H1 (cell line): ENCODE measurements at regions not wholly inside any gene's neighbourhood (a gene's known extent, or its start where the extent isn't known, plus 50 kb on each side); places are given as distances from the start of the nearest gene placed in this dataset.

ENCODE experiments used
- CTCF ChIA-PET: fragments of 300-600 bp; sonication (Branson Sonifier 250); formaldehyde crosslinking; loops from one replicate; lab custom pipeline; 2021; ENCODE audit not compliant: partially characterized antibody; lab: Charles Lee
- POLR2A ChIA-PET: fragments of 300-600 bp; sonication (Branson Sonifier 250); formaldehyde crosslinking; loops from one replicate; lab custom pipeline; 2021; ENCODE audit warnings: inconsistent platforms; ENCODE audit not compliant: partially characterized antibody; lab: Charles Lee
- DNase-seq, 2 experiments: peaks; one replicate each; pipeline versions ENCODE4 v3.0.0 to v3.0.0-alpha.2; 2010 to 2022; ENCODE audit warnings: low spot score in 2 of 2, low read depth in 1 of 2, mixed read lengths in 1 of 2
- FAIRE-seq: peaks from 2 replicates; lab custom pipeline; 2011; peaks lifted over from hg19 to GRCh38; lab: Jason Lieb, UNC
- H2AFZ ChIP-seq: 2 replicates; pipeline ENCODE4 v1.8.1; 2012; ENCODE audit warnings: low read length, inconsistent platforms
- H2AK5ac ChIP-seq: 2 replicates; pipeline ENCODE4 v1.6.1; 2013; ENCODE audit warnings: low read depth, low read length
- H2BK120ac ChIP-seq: replicated peaks from 2 replicates; pipeline ENCODE3; 2013; ENCODE audit warnings: low read depth, low read length, inconsistent platforms
- H2BK12ac ChIP-seq: 2 replicates; pipeline ENCODE4 v1.6.1; 2013; ENCODE audit warnings: low read depth, low read length
- H2BK15ac ChIP-seq: 2 replicates; pipeline ENCODE4 v1.6.1; 2013; ENCODE audit warnings: low read length
- H2BK20ac ChIP-seq: 2 replicates; pipeline ENCODE4 v1.6.1; 2013; ENCODE audit warnings: low read length
- H2BK5ac ChIP-seq: 2 replicates; pipeline ENCODE4 v1.6.1; 2013; ENCODE audit warnings: low read depth, low read length
- H3K14ac ChIP-seq: 2 replicates; pipeline ENCODE4 v1.6.1; 2013; ENCODE audit warnings: inconsistent platforms; ENCODE audit not compliant: insufficient read length
- H3K18ac ChIP-seq: 2 replicates; pipeline ENCODE4 v1.6.1; 2013; ENCODE audit warnings: low read length; ENCODE audit errors: extremely low read depth
- H3K23ac ChIP-seq: 2 replicates; pipeline ENCODE4 v1.6.1; 2013; ENCODE audit warnings: inconsistent platforms; ENCODE audit not compliant: insufficient read length
- H3K23me2 ChIP-seq: 2 replicates; pipeline ENCODE4 v1.6.1; 2013; ENCODE audit warnings: low read depth, low read length
- H3K27ac ChIP-seq: 2 replicates; pipeline ENCODE4 v1.6.1; 2011; ENCODE audit warnings: low read depth, low read length, inconsistent platforms
- H3K27me3 ChIP-seq, 4 experiments: replicated peaks in 1 of 4; 1 replicate in 1 of 4; 2 replicates in 3 of 4; pipeline versions ENCODE4 v1.6.1 to v1.8.1; 2011 to 2013; ENCODE audit warnings: low read length in 3 of 4, mild to moderate bottlenecking in 3 of 4, inconsistent platforms in 2 of 4, mixed read lengths in 2 of 4, moderate library complexity in 1 of 4; ENCODE audit not compliant: control insufficient read depth in 3 of 4, insufficient read depth in 3 of 4; ENCODE audit errors: extremely low read depth in 1 of 4
- H3K36me3 ChIP-seq, 4 experiments: 2 replicates each; pipeline versions ENCODE4 v1.6.1 to v1.8.1; 2011 to 2013; ENCODE audit warnings: mild to moderate bottlenecking in 4 of 4, low read length in 3 of 4, moderate library complexity in 2 of 4, control low read depth in 1 of 4, inconsistent platforms in 1 of 4; ENCODE audit not compliant: insufficient read depth in 4 of 4, control insufficient read depth in 2 of 4
- H3K4ac ChIP-seq: replicated peaks from 2 replicates; pipeline ENCODE3; 2013; ENCODE audit warnings: low read length, low read depth, mixed read lengths, inconsistent platforms; ENCODE audit not compliant: insufficient read length
- H3K4me1 ChIP-seq, 4 experiments: replicated peaks in 1 of 4; 1 replicate in 1 of 4; 2 replicates in 3 of 4; pipeline versions ENCODE4 v1.6.1 to v1.8.1; 2011 to 2013; ENCODE audit warnings: low read length in 3 of 4, inconsistent platforms in 2 of 4, mixed read lengths in 1 of 4; ENCODE audit not compliant: insufficient read depth in 4 of 4, control insufficient read depth in 3 of 4
- H3K4me2 ChIP-seq, 2 experiments: 2 replicates each; pipeline versions ENCODE4 v1.6.1 to v1.8.1; 2011 to 2013; ENCODE audit warnings: low read depth in 2 of 2, low read length in 2 of 2, control low read depth in 1 of 2, inconsistent platforms in 1 of 2, mild to moderate bottlenecking in 1 of 2; ENCODE audit not compliant: insufficient read depth in 1 of 2
- H3K4me3 ChIP-seq, 4 experiments: fragments of 200-600, 300-600 bp in 1 of 4; sonication (generic), shearing (Covaris generic), sonication (Bioruptor Twin) in 1 of 4; 2 replicates each; pipeline versions ENCODE4 v1.5.1 to v1.8.1; 2011 to 2016; ENCODE audit warnings: low read length in 4 of 4, low read depth in 3 of 4, control low read depth in 2 of 4, inconsistent platforms in 2 of 4, mild to moderate bottlenecking in 2 of 4, mixed read lengths in 1 of 4, moderate library complexity in 1 of 4; ENCODE audit not compliant: insufficient read depth in 2 of 4; ENCODE audit errors: extremely low read depth in 1 of 4
- H3K56ac ChIP-seq: replicated peaks from 2 replicates; pipeline ENCODE3; 2013; ENCODE audit warnings: low read depth, mild to moderate bottlenecking, mixed read lengths, low read length, inconsistent platforms; ENCODE audit not compliant: insufficient read length
- H3K79me1 ChIP-seq: 2 replicates; pipeline ENCODE4 v1.6.1; 2013; ENCODE audit warnings: low read depth, low read length, control low read depth
- H3K79me2 ChIP-seq, 2 experiments: 2 replicates each; pipeline versions ENCODE4 v1.6.1 to v1.8.1; 2012 to 2013; ENCODE audit warnings: low read length in 2 of 2, mild to moderate bottlenecking in 2 of 2, inconsistent platforms in 1 of 2; ENCODE audit not compliant: insufficient read depth in 2 of 2, control insufficient read depth in 1 of 2
- H3K9ac ChIP-seq, 4 experiments: replicated peaks in 1 of 4; 1 replicate in 1 of 4; 2 replicates in 3 of 4; pipeline versions ENCODE4 v1.6.1 to v1.8.1; 2011 to 2013; ENCODE audit warnings: low read depth in 3 of 4, low read length in 3 of 4, control low read depth in 2 of 4, mild to moderate bottlenecking in 2 of 4, moderate library complexity in 2 of 4, inconsistent platforms in 1 of 4; ENCODE audit errors: extremely low read depth in 1 of 4
- H3K9me3 ChIP-seq, 2 experiments: 2 replicates each; pipeline versions ENCODE4 v1.6.1 to v1.8.1; 2012 to 2013; ENCODE audit warnings: mild to moderate bottlenecking in 2 of 2, moderate library complexity in 2 of 2, control low read depth in 1 of 2, inconsistent platforms in 1 of 2, low read depth in 1 of 2, low read length in 1 of 2, mixed read lengths in 1 of 2; ENCODE audit not compliant: insufficient read depth in 2 of 2
- H4K20me1 ChIP-seq, 2 experiments: replicated peaks in 1 of 2; 2 replicates each; pipeline versions ENCODE3 to v1.8.1; 2011 to 2013; ENCODE audit warnings: inconsistent platforms in 2 of 2, low read length in 2 of 2, mild to moderate bottlenecking in 1 of 2; ENCODE audit not compliant: insufficient read depth in 2 of 2, control insufficient read depth in 1 of 2
- H4K5ac ChIP-seq: 2 replicates; pipeline ENCODE4 v1.6.1; 2013; ENCODE audit warnings: low read length, low read depth, mixed read lengths, inconsistent platforms; ENCODE audit not compliant: insufficient read length
- H4K8ac ChIP-seq: 2 replicates; pipeline ENCODE4 v1.8.0; 2013; ENCODE audit warnings: mild to moderate bottlenecking, moderate library complexity, low read length, inconsistent platforms; ENCODE audit not compliant: insufficient read depth; ENCODE audit errors: extremely low read depth
- H4K91ac ChIP-seq: replicated peaks from 2 replicates; pipeline ENCODE3; 2013; ENCODE audit warnings: low read length, mixed read lengths, inconsistent platforms; ENCODE audit not compliant: insufficient read length
- CHD1 ChIP-seq: IDR thresholded peaks from 2 replicates; pipeline ENCODE4 v1.6.1; 2012; ENCODE audit warnings: low read depth, low read length, improper control_type of control experiment
- FOSL1 ChIP-seq: IDR thresholded peaks from 2 replicates; pipeline ENCODE4 v1.6.1; 2011; ENCODE audit warnings: mild to moderate bottlenecking, low read depth, low read length, moderate library complexity; ENCODE audit not compliant: insufficient read depth
- JUND ChIP-seq: IDR thresholded peaks from 2 replicates; pipeline ENCODE4 v1.6.1; 2011; ENCODE audit warnings: mild to moderate bottlenecking, improper control_type of control experiment, low read length
- KDM4A ChIP-seq: IDR thresholded peaks from one replicate; pipeline ENCODE4 v1.7.1; 2012; ENCODE audit warnings: low read depth, mild to moderate bottlenecking, moderate library complexity, low read length, inconsistent platforms; ENCODE audit not compliant: severe bottlenecking
- POLR2A ChIP-seq, 2 experiments: IDR thresholded peaks; 1 replicate in 1 of 2; 2 replicates in 1 of 2; pipeline ENCODE4 v1.6.1; 2011; ENCODE audit warnings: low read depth in 2 of 2, low read length in 2 of 2, mild to moderate bottlenecking in 2 of 2; ENCODE audit errors: control extremely low read depth in 1 of 2
- POLR2AphosphoS5 ChIP-seq: IDR thresholded peaks from 2 replicates; pipeline ENCODE4 v1.6.1; 2011; ENCODE audit warnings: low read depth, low read length
- RAD21 ChIP-seq, 2 experiments: IDR thresholded peaks in 1 of 2; conservative IDR thresholded peaks in 1 of 2; 2 replicates each; pipeline ENCODE4 v1.6.1; 2011; ENCODE audit warnings: low read depth in 2 of 2, low read length in 2 of 2, improper control_type of control experiment in 1 of 2, inconsistent platforms in 1 of 2, mild to moderate bottlenecking in 1 of 2, moderate library complexity in 1 of 2
- RFX5 ChIP-seq: IDR thresholded peaks from 2 replicates; pipeline ENCODE4 v1.6.1; 2011; ENCODE audit warnings: low read depth, low read length, improper control_type of control experiment, borderline replicate concordance
- SP2 ChIP-seq: IDR thresholded peaks from 2 replicates; pipeline ENCODE4 v1.6.1; 2012; ENCODE audit warnings: mild to moderate bottlenecking, low read length, inconsistent platforms
- SRF ChIP-seq: IDR thresholded peaks from 2 replicates; pipeline ENCODE4 v1.6.1; 2011; ENCODE audit warnings: mild to moderate bottlenecking, low read depth, low read length, moderate library complexity
- TAF1 ChIP-seq: IDR thresholded peaks from 2 replicates; pipeline ENCODE4 v1.6.1; 2011; ENCODE audit warnings: mild to moderate bottlenecking, low read depth, low read length
- TAF7 ChIP-seq: optimal IDR thresholded peaks from 2 replicates; pipeline ENCODE3; 2011; ENCODE audit warnings: low read depth, mild to moderate bottlenecking, inconsistent platforms, low read length, moderate library complexity, borderline replicate concordance
- TBP ChIP-seq: IDR thresholded peaks from 2 replicates; pipeline ENCODE4 v1.6.1; 2011; ENCODE audit warnings: low read depth, low read length, improper control_type of control experiment
- WGBS, 2 experiments: shearing (Covaris generic) in 1 of 2; methylation state at CpG; one replicate each; pipeline versions ENCODE4 v1.1.6 to v1.1.7; 2013 to 2015; ENCODE audit warnings: low lambda C conversion rate in 2 of 2, mixed read lengths in 2 of 2, inconsistent platforms in 1 of 2, low coverage in 1 of 2, missing lambda C conversion rate in 1 of 2; ENCODE audit not compliant: insufficient replicate concordance in 2 of 2, insufficient coverage in 1 of 2, insufficient read length in 1 of 2; ENCODE audit errors: extremely low coverage in 1 of 2, missing lambda C conversion rate in 1 of 2; 5-methylcytosine and 5-hydroxymethylcytosine counted together

DNA sequence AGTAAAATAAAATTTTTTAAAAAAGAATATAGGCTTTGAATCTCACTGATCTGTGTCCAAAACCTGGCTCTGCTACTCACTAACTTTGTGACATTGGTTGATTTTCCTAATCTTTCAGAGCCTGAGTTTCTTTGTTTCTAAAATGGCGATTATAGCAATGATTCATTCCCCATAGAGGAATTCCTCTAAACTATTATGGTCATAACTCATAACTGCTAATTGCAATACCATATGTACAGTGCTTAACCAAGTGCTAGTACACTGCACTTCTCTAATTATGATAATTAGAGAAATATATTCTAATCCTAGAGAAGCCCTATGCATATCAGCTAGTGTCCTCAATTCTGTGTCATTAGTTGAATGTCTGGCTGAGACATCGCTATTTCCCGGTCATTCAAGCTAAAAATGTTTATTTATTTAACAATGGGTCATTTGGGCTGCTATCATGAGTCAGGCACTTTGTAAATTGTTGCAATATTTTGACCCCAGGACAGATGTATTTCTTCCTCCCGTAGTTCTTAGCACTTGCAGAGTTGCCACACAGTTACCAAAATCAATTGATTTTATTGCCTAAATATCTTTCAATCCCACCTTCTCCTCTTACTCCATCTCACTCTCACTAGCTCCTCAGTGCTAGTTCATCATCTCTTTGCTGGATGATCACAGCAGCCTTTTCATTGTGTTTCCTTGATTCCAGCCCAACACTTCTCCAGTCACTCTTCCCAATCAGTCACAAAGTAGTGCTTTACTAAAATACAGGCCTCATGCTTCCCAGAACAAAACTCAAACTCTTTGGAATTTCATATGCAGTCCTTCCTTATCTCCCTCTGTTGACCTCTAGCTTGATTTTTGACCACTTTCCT is 200.9 kb upstream of the PAPPA start:
- Histone ChIP-seq H3K4me3 (no peak overlapping the region), H3K18ac (no peak overlapping the region), H3K4me2 (no peak overlapping the region), H2BK12ac (no peak overlapping the region), H3K23ac (no peak overlapping the region), H4K20me1 (no peaks in the 10 kb centered on the region), H3K56ac (no peak overlapping the region), H2BK15ac (no peak overlapping the region), H4K91ac (no peak overlapping the region), H3K27me3 (no peaks in the 10 kb centered on the region), H3K9me3 (no peaks in the 10 kb centered on the region), H3K4ac (no peak overlapping the region), H3K79me1 (no peaks in the 10 kb centered on the region), H3K9ac (no peak overlapping the region), H3K4me1 (no peaks in the 10 kb centered on the region), H3K36me3 (no peaks in the 10 kb centered on the region), H4K8ac (no peak overlapping the region), H3K27ac (no peak overlapping the region), H4K5ac (no peak overlapping the region), H3K79me2 (no peaks in the 10 kb centered on the region), H2BK5ac (no peak overlapping the region), H2AFZ (0 out of 2 replicates have a peak overlapping the region, but pooled peaks have one; percentile 34), H3K23me2 (no peaks in the 10 kb centered on the region; the same call in 1 of the 2 replicates), H2AK5ac (no peak overlapping the region), H2BK120ac (no peak overlapping the region), H2BK20ac (no peak overlapping the region), H3K14ac (no peak overlapping the region)
- TF ChIP-seq TAF1 (no peak), RAD21 (IDR thresholded peaks at IDR 0.05 in 1 of 2, conservative IDR thresholded peaks at IDR 0.05 in 1 of 2; ENCODE audit: low read depth in 2 of 2, low read length in 2 of 2) (no peak), SRF (no peak), POLR2AphosphoS5 (no peak), POLR2A (IDR thresholded peaks at IDR 0.05; ENCODE audit: control extremely low read depth in 1 of 2, low read depth in 2 of 2, low read length in 2 of 2) (no peak), SP2 (no peak), JUND (no peak), KDM4A (no peak), TBP (no peak), TAF7 (no peak), RFX5 (no peak), CHD1 (no peak), FOSL1 (no peak)
- POLR2A ChIA-PET: interaction anchor here (0.6 kb wide), 1 partner anchor 1023 kb away, joined by 3 read pairs; no protein-coding TSS in a partner anchor
- DNase-seq (no peak), FAIRE-seq (no peak)
- CTCF ChIA-PET: interaction anchor here (1.2 to 1.6 kb wide), 2 partner anchors 8 to 11 kb away, joined by 5 read pairs; no protein-coding TSS in a partner anchor
- 95% methylated on average over 4 of the region's 4 CpGs; no CpG with 5 or more reads in 1 of the 2 experiments for WGBS, 2 experiments
